ENCODE measurements at regions not wholly inside any gene's neighbourhood (a gene's known extent, or its start where the extent isn't known, plus 50 kb on each side); places are given as distances from the start of the nearest gene placed in this dataset.

GRCh38 chr15:39310633-39311032 is 270.2 kb upstream of the THBS1 start:
- Histone ChIP-seq H3K36me3 (no peaks in the 10 kb centered on the region), H3K27me3 (no peaks in the 10 kb centered on the region), H3K9me3 (no peaks in the 10 kb centered on the region), H3K27ac (no peak overlapping the region), H3K4me3 (no peak overlapping the region), H3K4me1 (no peaks in the 10 kb centered on the region)
- intact Hi-C loops (cut with DNase I) = no loop called here
- no peak for ATAC-seq
- DNase-seq = no peak
- TF ChIP-seq CTCF (IDR thresholded peaks at IDR 0.05) = no peak

- H3K4me3 ChIP-seq = no peak overlapping the region
- H3K4me1 ChIP-seq = no peaks in the 10 kb centered on the region
- H3K27ac ChIP-seq = no peak overlapping the region
- intact Hi-C loops (cut with DNase I) = no loop called here
- no peaks in the 10 kb centered on the region for H3K9me3 ChIP-seq
- TF ChIP-seq CTCF (IDR thresholded peaks at IDR 0.05) = no peak
- H3K36me3 ChIP-seq = no peaks in the 10 kb centered on the region
- DNase-seq (no peak), ATAC-seq (peak; percentile 49)
- H3K27me3 ChIP-seq = no peaks in the 10 kb centered on the region
These were observed 267.9 kb upstream of the THBS1 start for GRCh38 chr15:39312984-39313383.

- no peak for ATAC-seq
These were observed 267.4 kb upstream of the THBS1 start for GRCh38 chr15:39313467-39313866.

GRCh38 chr15:39313881-39314280 is 267.0 kb upstream of the THBS1 start:
- H3K27me3 ChIP-seq = no peaks in the 10 kb centered on the region
- intact Hi-C loops (cut with DNase I) = no loop called here
- H3K9me3 ChIP-seq = no peaks in the 10 kb centered on the region
- H3K27ac ChIP-seq = no peak overlapping the region
- H3K4me1 ChIP-seq = no peaks in the 10 kb centered on the region
- ATAC-seq (no peak), DNase-seq (no peak)
- no peak overlapping the region for H3K4me3 ChIP-seq
- no peak for TF ChIP-seq CTCF (IDR thresholded peaks at IDR 0.05)
- H3K36me3 ChIP-seq = no peaks in the 10 kb centered on the region

More at GRCh38 chr15:39313467-39313866, 267.4 kb upstream of the THBS1 start:
- H3K27ac ChIP-seq = no peak overlapping the region
- H3K4me1 ChIP-seq = no peaks in the 10 kb centered on the region
- no peak overlapping the region for H3K4me3 ChIP-seq
- no peaks in the 10 kb centered on the region for H3K36me3 ChIP-seq
- H3K9me3 ChIP-seq = no peaks in the 10 kb centered on the region
- intact Hi-C loops (cut with DNase I) = no loop called here
- no peaks in the 10 kb centered on the region for H3K27me3 ChIP-seq
- no peak for TF ChIP-seq CTCF (IDR thresholded peaks at IDR 0.05)
- no peak for DNase-seq

- DNase-seq (no peak), ATAC-seq (no peak)
- Histone ChIP-seq H3K27ac (no peak overlapping the region), H3K36me3 (no peaks in the 10 kb centered on the region), H3K9me3 (no peaks in the 10 kb centered on the region), H3K27me3 (no peaks in the 10 kb centered on the region), H3K4me3 (no peak overlapping the region), H3K4me1 (no peaks in the 10 kb centered on the region)
- no peak for TF ChIP-seq CTCF (IDR thresholded peaks at IDR 0.05)
- intact Hi-C loops (cut with DNase I) = no loop called here
These were observed 265.6 kb upstream of the THBS1 start for GRCh38 chr15:39315206-39315850.

- no peak for TF ChIP-seq CTCF (IDR thresholded peaks at IDR 0.05)
- Histone ChIP-seq H3K4me1 (no peaks in the 10 kb centered on the region), H3K9me3 (no peaks in the 10 kb centered on the region), H3K27ac (no peak overlapping the region), H3K27me3 (no peaks in the 10 kb centered on the region), H3K36me3 (no peaks in the 10 kb centered on the region), H3K4me3 (no peak overlapping the region)
- ATAC-seq = no peak
- intact Hi-C loops (cut with DNase I) = no loop called here
- no peak for DNase-seq
These were observed 263.7 kb upstream of the THBS1 start for GRCh38 chr15:39317225-39317624.
